ENCODE measurements at regions not wholly inside any gene's neighbourhood (a gene's known extent, or its start where the extent isn't known, plus 50 kb on each side); places are given as distances from the start of the nearest gene placed in this dataset.

DNA sequence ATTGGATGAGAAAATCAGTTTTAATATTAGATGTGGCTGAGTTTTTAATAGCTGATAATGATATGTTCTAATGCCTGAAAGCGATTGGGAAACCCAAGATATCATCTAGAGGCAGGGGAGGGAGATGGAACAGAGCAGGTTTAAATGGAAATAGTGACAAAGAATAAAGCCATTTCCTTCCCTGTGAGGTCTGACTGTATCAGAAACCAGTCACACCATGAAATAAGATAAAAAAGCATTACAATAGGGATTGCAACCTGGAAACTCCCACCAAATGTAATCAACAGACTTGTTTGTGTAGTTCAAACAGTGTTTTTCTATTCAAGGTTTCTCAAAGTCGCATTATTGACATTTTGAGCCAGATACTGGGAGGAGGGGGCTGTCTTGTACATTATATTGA, 110.1 kb upstream of the SMIM23 start:
- ATAC-seq: no peak
- no peak overlapping the region for H3K27ac Mint-ChIP-seq
- peaks cover 8% of the 10 kb centered on the region for H3K27me3 Mint-ChIP-seq (ENCODE audit: low read depth)
- CTCF ChIA-PET: no interaction called here
- H3K9me3 Mint-ChIP-seq (ENCODE audit: insufficient read depth): no peaks in the 10 kb centered on the region
- no peaks in the 10 kb centered on the region for H3K4me1 Mint-ChIP-seq (ENCODE audit: low read depth)
- H3K4me3 Mint-ChIP-seq: no peak overlapping the region
- DNase-seq: no peak
- no peaks in the 10 kb centered on the region for H3K36me3 Mint-ChIP-seq (ENCODE audit: low read depth)
- POLR2A ChIA-PET: no interaction called here

DNA sequence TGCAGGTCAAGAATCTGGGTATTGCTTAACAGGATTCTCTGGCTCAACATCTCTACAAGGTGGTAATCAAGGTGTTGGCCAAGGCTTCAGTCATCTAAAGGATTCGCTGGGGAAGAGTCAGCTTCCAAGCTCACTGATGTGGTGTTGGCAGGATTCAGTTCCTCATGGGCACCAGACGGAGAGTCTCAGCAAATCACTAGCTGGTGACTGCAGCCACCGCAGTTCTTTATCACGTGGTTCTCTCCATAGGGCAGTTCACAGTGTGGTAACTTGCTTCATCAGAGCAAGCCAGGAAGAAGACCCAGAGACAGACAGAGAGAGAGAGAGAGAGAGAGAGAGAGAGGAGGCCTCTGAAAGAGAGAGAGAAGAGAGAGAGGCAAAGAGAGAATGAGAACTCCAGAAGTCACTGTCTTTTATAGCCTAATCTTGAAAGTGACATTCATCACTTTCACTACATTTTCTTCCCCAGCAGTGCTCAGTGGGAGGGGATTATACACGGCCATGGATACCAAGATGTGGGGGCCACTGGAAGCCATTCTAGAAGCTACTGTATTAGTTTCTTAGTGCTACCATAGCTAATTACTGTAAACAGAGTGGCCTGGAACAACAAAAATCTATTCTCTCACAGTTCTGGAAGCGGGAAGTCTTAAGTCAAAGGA, 109.2 kb upstream of the SMIM23 start:
- ChIA-PET CTCF (no interaction called here), POLR2A (no interaction called here)
- no peaks in the 10 kb centered on the region for H3K9me3 Mint-ChIP-seq (ENCODE audit: insufficient read depth)
- H3K27me3 Mint-ChIP-seq (ENCODE audit: low read depth): peaks cover 8% of the 10 kb centered on the region
- H3K27ac Mint-ChIP-seq: no peak overlapping the region
- H3K4me3 Mint-ChIP-seq: no peak overlapping the region
- no peaks in the 10 kb centered on the region for H3K4me1 Mint-ChIP-seq (ENCODE audit: low read depth)
- H3K36me3 Mint-ChIP-seq (ENCODE audit: low read depth): no peaks in the 10 kb centered on the region
- no peak for DNase-seq
- no peak for ATAC-seq

DNA sequence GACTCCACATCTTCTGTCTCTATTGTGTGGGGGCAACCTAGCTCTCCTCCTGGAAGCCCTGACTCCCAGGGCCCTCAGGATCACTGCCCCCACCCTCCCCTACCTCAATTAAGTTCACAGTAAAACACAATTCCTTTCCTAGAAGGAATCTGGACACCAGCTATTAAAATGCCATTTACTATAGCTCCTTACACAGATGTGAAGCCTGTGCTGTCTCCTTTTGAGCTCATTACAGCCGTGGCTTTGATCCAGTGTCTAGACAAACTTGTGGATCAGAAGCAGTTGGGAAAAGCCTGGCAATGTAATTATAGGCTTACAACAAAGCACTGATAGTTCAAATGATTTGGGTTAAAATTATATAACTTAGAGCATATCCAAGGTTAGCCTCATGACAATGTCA, 107.0 kb upstream of the SMIM23 start:
- Mint-ChIP-seq H3K4me3 (no peak overlapping the region), H3K27me3 (ENCODE audit: low read depth) (peaks cover 5% of the 10 kb centered on the region), H3K9me3 (ENCODE audit: insufficient read depth) (no peaks in the 10 kb centered on the region), H3K27ac (no peak overlapping the region), H3K4me1 (ENCODE audit: low read depth) (no peaks in the 10 kb centered on the region), H3K36me3 (ENCODE audit: low read depth) (no peaks in the 10 kb centered on the region)
- ChIA-PET POLR2A (no interaction called here), CTCF (no interaction called here)
- DNase-seq (no peak), ATAC-seq (no peak)

DNA sequence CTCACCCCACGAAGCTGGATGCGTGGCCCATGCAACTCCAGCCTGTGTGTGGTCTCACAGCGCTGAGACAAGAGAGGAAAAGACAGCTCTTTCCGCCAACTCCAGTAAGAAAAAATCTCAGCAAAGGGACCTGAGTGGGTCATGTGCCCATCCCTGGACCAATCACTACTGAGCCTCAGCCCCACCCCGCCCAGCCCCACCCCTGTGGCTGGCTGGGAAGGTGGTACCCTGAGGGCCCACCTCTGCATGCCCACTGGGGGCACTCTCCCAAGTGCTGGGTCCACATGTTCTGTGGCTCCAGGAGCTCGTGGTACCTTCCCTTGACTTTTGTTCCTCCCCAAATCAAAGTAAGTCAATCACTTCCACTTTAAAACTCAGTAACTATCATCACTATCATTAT, 105.1 kb upstream of the SMIM23 start:
- no peaks in the 10 kb centered on the region for H3K27me3 Mint-ChIP-seq (ENCODE audit: low read depth)
- DNase-seq: no peak
- H3K36me3 Mint-ChIP-seq (ENCODE audit: low read depth): no peaks in the 10 kb centered on the region
- no peak overlapping the region for H3K27ac Mint-ChIP-seq
- CTCF ChIA-PET: interaction anchor here (1.3 kb wide), 1 partner anchor 11 kb away, joined by 3 read pairs; no protein-coding TSS in a partner anchor
- H3K4me1 Mint-ChIP-seq (ENCODE audit: low read depth): no peaks in the 10 kb centered on the region
- no peak overlapping the region for H3K4me3 Mint-ChIP-seq
- POLR2A ChIA-PET: no interaction called here
- H3K9me3 Mint-ChIP-seq (ENCODE audit: insufficient read depth): no peaks in the 10 kb centered on the region
- no peak for ATAC-seq

DNA sequence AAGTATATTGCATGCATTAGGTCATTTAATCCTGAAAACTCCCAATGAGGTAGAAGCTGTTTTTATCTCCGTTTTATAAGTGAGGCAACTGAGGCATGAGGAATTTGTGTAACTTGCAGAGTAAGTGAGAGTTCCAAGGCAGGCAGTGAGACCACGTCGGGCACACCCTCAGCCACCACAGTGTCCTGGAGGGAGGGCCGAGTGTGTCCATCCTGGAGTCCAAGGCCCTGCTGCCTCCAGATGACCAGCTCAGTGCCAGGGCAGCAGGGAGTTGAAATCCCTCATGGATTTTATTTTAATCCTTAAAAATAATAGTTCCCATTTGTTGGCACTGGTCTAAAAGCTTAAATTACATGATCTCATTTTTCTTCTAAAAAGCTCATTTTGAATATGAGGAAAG, 104.6 kb upstream of the SMIM23 start:
- DNase-seq (no peak), ATAC-seq (no peak)
- Mint-ChIP-seq H3K27ac (no peak overlapping the region), H3K9me3 (ENCODE audit: insufficient read depth) (no peaks in the 10 kb centered on the region), H3K4me1 (ENCODE audit: low read depth) (no peaks in the 10 kb centered on the region), H3K36me3 (ENCODE audit: low read depth) (no peaks in the 10 kb centered on the region), H3K27me3 (ENCODE audit: low read depth) (no peaks in the 10 kb centered on the region), H3K4me3 (no peak overlapping the region)
- POLR2A ChIA-PET: no interaction called here
- CTCF ChIA-PET: interaction anchor here (1.3 kb wide), 1 partner anchor 12 kb away, joined by 3 read pairs; no protein-coding TSS in a partner anchor

DNA sequence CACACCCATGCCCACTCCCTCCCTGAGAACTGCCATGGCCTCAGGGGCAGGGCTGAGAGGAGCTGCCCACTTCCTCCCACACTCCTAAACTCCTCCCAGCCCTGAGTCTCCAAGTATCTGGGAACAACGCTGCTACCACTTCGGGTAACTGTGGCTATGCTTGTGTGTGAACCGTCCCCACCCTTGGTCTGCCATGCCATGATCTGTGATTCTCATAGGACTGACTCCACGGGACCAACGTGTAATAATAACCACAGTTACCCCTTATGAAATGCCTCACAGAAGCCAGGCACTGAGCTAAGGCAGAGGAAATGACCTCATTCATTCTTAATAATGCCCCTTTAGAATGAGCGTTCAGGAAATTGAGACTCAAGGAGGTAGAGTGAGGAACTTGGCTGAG, 103.9 kb upstream of the SMIM23 start:
- ChIA-PET CTCF (no interaction called here), POLR2A (no interaction called here)
- no peaks in the 10 kb centered on the region for H3K36me3 Mint-ChIP-seq (ENCODE audit: low read depth)
- H3K27ac Mint-ChIP-seq: no peak overlapping the region
- no peak overlapping the region for H3K4me3 Mint-ChIP-seq
- H3K27me3 Mint-ChIP-seq (ENCODE audit: low read depth): no peaks in the 10 kb centered on the region
- no peaks in the 10 kb centered on the region for H3K4me1 Mint-ChIP-seq (ENCODE audit: low read depth)
- no peak for DNase-seq
- H3K9me3 Mint-ChIP-seq (ENCODE audit: insufficient read depth): no peaks in the 10 kb centered on the region
- ATAC-seq: no peak

DNA sequence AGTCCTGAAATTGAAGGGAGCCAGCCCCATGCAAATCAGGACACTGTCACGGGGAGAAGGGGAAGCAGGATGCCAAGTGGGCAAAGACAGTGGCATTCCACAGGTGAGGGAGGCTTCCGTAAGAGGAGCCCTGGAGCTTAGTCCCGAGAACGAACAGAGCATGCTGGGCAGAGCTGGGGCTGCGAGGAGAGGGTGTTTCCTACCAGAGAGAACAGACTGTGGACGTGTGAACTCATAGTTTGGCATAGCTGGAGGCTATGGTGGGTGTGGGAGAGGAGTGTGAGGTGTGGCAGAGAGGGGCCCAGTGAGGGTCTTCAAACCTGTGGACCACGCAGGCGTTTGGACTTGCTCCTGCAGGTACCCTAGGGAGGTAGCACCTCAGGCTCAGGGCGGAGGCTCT, 102.8 kb upstream of the SMIM23 start:
- Mint-ChIP-seq H3K9me3 (ENCODE audit: insufficient read depth) (no peaks in the 10 kb centered on the region), H3K27me3 (ENCODE audit: low read depth) (no peaks in the 10 kb centered on the region), H3K36me3 (ENCODE audit: low read depth) (no peaks in the 10 kb centered on the region), H3K4me3 (no peak overlapping the region), H3K4me1 (ENCODE audit: low read depth) (no peaks in the 10 kb centered on the region), H3K27ac (no peak overlapping the region)
- DNase-seq: no peak
- ATAC-seq: no peak
- POLR2A ChIA-PET: no interaction called here
- CTCF ChIA-PET: no interaction called here

DNA sequence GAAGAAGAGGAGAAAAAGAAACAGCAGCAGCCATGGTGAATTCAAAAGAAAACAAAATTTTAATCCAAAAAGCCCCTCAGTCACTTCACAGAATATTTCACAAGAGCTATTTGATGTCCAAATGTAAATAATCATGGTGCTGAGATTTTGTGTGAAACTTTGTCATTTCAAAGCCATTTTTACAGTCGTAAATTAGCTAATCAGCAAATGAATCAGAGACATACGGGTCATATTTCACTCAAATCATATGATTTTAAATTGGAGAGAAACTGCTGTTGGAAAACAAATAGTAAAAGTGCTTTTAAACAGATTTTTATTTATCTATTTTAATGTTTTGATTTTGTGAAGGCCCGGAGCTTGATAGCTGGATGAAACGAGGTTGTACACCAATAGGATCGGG, 101.4 kb upstream of the SMIM23 start:
- ATAC-seq: no peak
- no peaks in the 10 kb centered on the region for H3K36me3 Mint-ChIP-seq (ENCODE audit: low read depth)
- H3K27me3 Mint-ChIP-seq (ENCODE audit: low read depth): no peaks in the 10 kb centered on the region
- no peaks in the 10 kb centered on the region for H3K9me3 Mint-ChIP-seq (ENCODE audit: insufficient read depth)
- no peak overlapping the region for H3K27ac Mint-ChIP-seq
- POLR2A ChIA-PET: no interaction called here
- no peak for DNase-seq
- H3K4me3 Mint-ChIP-seq: no peak overlapping the region
- CTCF ChIA-PET: no interaction called here
- H3K4me1 Mint-ChIP-seq (ENCODE audit: low read depth): no peaks in the 10 kb centered on the region

DNA sequence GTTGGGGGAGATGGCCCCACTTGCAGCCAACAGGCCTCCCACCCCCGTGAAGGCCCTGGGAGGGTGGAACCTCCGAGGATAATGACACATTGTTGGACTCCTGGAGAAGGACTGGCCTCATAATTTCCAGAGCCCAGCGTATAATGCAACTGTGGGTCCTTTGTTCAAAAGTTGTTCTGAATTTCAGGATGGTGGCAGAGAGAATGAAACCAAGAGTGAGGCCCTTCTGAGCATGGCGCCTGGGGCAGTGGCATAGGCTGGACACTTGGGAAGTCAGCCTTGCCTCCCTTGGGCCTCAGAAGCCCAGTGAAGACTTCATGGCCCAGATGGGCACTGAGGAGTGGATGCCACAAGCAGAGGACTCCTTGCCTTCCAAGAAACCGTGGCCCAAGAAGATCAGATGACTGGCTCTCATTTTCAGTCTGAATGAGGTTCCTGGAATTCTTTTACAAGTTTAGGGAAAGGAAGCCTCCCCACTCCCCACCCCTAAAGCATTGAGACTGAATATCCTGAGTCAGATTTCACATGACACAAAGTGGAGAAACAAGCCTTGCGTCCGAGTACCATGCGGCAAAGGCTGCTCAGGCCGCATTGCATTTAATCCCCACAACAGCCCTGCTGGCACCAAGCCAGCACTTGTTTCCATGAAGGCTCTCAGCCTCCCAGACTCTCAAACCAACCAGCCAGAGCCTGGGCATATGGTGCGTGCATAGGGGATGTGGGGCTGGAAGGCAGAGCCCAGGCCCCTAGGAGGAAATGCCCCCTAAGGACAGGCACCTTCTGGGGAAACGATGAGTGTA, 96.7 kb upstream of the SMIM23 start:
- Mint-ChIP-seq H3K27me3 (ENCODE audit: low read depth) (no peaks in the 10 kb centered on the region), H3K4me3 (no peak overlapping the region), H3K36me3 (ENCODE audit: low read depth) (no peaks in the 10 kb centered on the region), H3K27ac (no peak overlapping the region), H3K9me3 (ENCODE audit: insufficient read depth) (no peaks in the 10 kb centered on the region), H3K4me1 (ENCODE audit: low read depth) (no peaks in the 10 kb centered on the region)
- DNase-seq (no peak), ATAC-seq (no peak)
- POLR2A ChIA-PET: no interaction called here
- CTCF ChIA-PET: no interaction called here

DNA sequence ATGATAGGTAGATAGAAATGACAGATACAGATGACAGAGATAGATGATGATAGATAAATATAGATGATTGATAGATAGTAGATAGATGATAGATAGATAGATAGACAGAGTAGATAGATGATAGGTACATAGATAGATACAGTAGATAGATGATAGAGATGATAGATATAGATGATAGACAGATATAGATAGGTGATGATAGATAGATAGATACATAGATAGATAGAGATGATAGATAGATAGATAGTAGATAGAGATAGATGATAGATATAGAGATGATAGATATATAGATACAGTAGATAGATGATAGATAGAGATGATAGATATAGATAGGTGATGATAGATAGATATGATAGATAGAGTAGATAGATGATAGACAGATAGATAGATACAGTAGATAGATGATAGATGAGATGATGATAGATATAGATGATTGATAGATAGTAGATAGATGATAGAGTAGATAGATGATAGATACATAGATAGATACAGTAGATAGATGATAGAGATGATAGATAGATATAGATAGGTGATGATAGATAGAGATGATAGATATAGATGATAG, 95.7 kb upstream of the SMIM23 start:
- no peaks in the 10 kb centered on the region for H3K9me3 Mint-ChIP-seq (ENCODE audit: insufficient read depth)
- DNase-seq (no peak), ATAC-seq (no peak)
- no peaks in the 10 kb centered on the region for H3K4me1 Mint-ChIP-seq (ENCODE audit: low read depth)
- H3K27me3 Mint-ChIP-seq (ENCODE audit: low read depth): no peaks in the 10 kb centered on the region
- CTCF ChIA-PET: no interaction called here
- H3K4me3 Mint-ChIP-seq: no peak overlapping the region
- H3K27ac Mint-ChIP-seq: no peak overlapping the region
- POLR2A ChIA-PET: no interaction called here
- no peaks in the 10 kb centered on the region for H3K36me3 Mint-ChIP-seq (ENCODE audit: low read depth)

DNA sequence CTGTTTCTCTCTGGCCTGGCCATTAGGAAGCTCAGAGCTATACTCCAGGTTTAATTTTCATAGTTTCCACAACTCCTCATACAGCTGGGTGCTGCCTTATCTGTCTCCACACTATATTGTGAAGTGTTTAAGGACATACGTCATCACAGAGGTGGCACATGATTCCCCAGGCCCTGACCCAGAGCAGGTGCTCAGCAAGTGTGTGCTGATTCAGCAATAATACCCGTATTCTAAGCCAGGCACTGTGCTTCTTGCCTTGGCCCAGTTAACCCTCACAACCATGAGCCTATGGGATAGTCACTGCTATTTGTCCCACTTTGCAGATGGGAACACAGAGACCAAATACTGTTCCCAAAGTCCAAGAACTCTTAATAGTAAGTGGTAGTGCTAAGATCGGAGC, 93.5 kb upstream of the SMIM23 start:
- Mint-ChIP-seq H3K27ac (no peak overlapping the region), H3K36me3 (ENCODE audit: low read depth) (no peaks in the 10 kb centered on the region), H3K27me3 (ENCODE audit: low read depth) (no peaks in the 10 kb centered on the region), H3K4me1 (ENCODE audit: low read depth) (no peaks in the 10 kb centered on the region), H3K4me3 (no peak overlapping the region), H3K9me3 (ENCODE audit: insufficient read depth) (no peaks in the 10 kb centered on the region)
- no peak for ATAC-seq
- ChIA-PET POLR2A (no interaction called here), CTCF (no interaction called here)
- DNase-seq: no peak

DNA sequence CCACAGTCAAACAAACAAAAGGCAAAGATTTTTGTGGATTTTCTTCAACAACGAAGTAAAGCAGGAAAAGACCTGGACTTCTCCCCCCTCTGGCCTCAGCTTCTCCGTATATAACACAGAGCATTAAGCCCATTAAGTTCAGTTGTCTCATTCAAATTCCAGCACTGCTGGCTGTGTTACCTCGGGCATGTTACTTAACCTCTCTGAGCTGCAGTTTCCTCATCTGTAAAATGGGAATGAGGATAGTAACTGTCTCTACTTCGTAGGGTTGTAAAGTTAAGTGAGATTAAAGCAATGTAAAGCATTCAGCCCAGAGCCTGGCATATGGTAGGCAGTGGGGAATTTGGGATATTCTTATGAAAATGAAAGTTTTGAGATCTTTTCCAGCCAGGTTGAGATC, 92.7 kb upstream of the SMIM23 start:
- no peak overlapping the region for H3K27ac Mint-ChIP-seq
- CTCF ChIA-PET: no interaction called here
- DNase-seq (no peak), ATAC-seq (no peak)
- H3K27me3 Mint-ChIP-seq (ENCODE audit: low read depth): no peaks in the 10 kb centered on the region
- POLR2A ChIA-PET: no interaction called here
- H3K36me3 Mint-ChIP-seq (ENCODE audit: low read depth): no peaks in the 10 kb centered on the region
- no peaks in the 10 kb centered on the region for H3K9me3 Mint-ChIP-seq (ENCODE audit: insufficient read depth)
- no peaks in the 10 kb centered on the region for H3K4me1 Mint-ChIP-seq (ENCODE audit: low read depth)
- no peak overlapping the region for H3K4me3 Mint-ChIP-seq

DNA sequence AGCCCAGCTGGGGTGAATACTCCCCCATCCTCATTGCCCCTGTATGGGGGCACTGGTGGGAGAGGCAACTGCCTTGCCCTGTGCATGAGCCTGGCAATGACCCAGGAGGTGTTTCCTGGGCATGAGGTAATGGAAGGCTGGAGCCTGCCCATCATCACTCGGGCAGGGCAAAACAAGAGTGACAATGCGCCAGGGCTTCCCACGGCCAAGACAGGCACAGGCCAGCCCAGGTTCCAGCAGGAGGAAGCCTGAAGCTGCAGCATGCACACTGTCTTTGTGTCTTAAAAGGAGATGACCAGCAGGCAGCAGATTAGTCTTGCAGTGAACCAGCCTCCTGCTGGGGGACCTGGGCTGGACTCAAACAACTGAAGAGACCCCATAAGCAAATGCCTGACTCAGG, 92.2 kb upstream of the SMIM23 start:
- Mint-ChIP-seq H3K9me3 (ENCODE audit: insufficient read depth) (no peaks in the 10 kb centered on the region), H3K4me3 (no peak overlapping the region), H3K4me1 (ENCODE audit: low read depth) (no peaks in the 10 kb centered on the region), H3K36me3 (ENCODE audit: low read depth) (no peaks in the 10 kb centered on the region), H3K27me3 (ENCODE audit: low read depth) (no peaks in the 10 kb centered on the region), H3K27ac (no peak overlapping the region)
- DNase-seq: no peak
- ChIA-PET POLR2A (no interaction called here), CTCF (no interaction called here)
- ATAC-seq: no peak

Data from activated CD8-positive, alpha-beta T cell treated with anti-CD3 and anti-CD28 coated beads, Interleukin-2, amount 10 ng/mL, durations not matched to agents 7 days and 5 days (primary cell).